Stimulated activated CD8-positive, alpha-beta memory T cell treated with anti-CD3 and anti-CD28 coated beads, Interleukin-7, amount 100 ng/mL, for 1 hour (primary cell): ENCODE measurements at regions not wholly inside any gene's neighbourhood (a gene's known extent, or its start where the extent isn't known, plus 50 kb on each side); places are given as distances from the start of the nearest gene placed in this dataset.
"Not testable (repeated sequence)": the region's sequence is repeated elsewhere in the genome, so short reads cannot be mapped to it uniquely, and the experiment has no call there.

Source experiments
- DNase-seq, 2 donors: peaks; one replicate each; pipeline ENCODE4 v3.0.0-alpha.2; 2020; ENCODE audit warnings: low read depth in 2 of 2

DNA sequence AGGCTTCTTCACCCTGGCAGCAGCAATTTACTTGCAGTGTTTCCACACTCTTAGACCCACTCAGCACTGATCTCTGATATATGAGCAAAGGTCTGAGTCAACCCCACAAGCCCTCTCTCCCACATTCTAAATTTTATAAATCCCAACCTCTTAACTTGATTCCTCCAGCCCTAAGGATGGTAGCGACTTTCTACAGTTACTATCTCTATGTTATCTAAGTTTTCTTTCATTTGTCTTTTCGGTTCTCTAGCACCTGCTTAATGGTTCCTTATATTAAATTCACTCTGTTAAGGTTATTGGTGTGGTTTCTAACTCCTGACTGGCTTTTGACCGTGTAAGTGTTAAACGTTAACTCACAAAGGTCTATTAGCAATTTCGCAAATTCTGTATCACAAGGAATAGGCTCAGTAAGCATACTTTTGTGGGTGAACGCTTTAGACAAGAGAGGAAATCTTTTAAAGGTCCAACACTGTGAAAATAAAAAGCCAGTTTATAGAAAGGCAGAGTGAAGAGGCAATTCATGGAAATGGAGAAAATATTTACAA is 99.3 kb downstream of the DLEU7 start:
- no peak for DNase-seq

DNA sequence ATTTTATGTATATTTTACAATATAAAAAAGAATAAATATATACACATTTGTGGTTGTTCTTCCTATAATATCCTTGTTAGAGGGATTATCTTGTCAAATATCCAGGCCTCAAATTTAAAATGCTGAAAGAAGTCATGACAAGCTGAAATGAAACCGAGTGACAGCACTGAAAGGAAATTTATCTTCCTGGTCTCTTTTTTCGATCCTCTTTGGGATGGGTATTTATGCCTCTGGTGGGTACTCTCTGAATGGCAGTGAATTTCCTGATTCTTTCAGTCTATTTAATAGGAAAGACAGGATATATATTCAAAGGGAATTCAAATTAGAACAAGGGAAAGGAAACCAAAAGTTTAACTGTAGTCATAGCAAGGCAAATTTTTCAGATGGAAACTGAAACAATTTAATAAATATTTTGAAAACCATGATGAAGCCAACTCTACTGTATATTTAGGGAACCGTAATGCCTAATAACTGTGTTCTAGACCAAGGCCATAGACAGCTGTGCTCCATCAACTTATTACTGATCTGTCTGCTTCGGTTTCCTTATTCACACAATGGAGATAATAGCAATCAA is 97.9 kb downstream of the DLEU7 start:
- no peak for DNase-seq

DNA sequence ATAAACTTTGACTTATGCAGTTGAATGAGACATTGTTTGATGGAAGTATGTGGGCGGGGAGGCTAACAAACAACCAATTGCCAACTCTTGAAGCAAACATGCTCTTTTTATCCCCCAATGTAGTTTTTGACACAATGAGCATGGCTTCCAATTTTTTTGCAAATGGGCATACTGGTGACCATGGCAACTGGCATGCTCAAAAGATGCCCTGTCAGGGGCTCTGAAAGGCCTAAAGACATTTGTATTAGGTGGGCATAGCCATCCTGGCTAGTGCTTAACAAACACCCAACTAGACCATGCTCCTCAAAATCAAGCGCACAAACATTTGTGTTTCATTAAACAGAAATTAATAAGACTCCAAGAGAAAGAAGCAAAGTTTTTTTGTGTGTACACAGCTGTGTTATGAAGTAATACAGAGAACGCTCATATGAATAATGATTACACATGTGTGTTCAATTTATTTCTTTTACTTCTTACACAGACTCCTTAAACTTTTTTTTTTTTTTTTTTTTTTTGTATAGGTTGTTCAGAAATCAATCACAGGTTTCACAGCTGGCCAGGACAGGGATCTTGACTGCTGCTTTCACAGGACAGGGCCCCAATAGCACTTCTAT is 95.6 kb downstream of the DLEU7 start:
- no peak for DNase-seq

DNA sequence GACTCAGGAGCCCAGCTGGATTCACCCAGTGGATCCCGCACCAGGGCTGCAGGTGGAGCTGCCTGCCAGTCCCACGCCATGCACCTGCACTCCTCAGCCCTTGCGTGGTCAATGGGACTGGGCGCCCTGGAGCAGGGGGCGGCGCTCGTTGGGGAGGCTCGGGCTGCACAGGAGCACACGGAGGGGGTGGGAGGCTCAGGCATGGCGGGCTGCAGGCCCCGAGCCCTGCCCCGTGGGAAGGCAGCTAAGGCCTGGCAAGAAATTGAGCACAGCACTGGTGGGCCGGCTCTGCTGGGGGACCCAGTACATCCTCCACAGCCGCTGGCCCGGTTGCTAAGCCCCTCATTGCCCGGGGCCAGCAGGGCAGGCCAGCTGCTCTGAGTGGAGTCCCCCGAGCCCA is 90.3 kb downstream of the DLEU7 start:
- not testable (repeated sequence) for DNase-seq

DNA sequence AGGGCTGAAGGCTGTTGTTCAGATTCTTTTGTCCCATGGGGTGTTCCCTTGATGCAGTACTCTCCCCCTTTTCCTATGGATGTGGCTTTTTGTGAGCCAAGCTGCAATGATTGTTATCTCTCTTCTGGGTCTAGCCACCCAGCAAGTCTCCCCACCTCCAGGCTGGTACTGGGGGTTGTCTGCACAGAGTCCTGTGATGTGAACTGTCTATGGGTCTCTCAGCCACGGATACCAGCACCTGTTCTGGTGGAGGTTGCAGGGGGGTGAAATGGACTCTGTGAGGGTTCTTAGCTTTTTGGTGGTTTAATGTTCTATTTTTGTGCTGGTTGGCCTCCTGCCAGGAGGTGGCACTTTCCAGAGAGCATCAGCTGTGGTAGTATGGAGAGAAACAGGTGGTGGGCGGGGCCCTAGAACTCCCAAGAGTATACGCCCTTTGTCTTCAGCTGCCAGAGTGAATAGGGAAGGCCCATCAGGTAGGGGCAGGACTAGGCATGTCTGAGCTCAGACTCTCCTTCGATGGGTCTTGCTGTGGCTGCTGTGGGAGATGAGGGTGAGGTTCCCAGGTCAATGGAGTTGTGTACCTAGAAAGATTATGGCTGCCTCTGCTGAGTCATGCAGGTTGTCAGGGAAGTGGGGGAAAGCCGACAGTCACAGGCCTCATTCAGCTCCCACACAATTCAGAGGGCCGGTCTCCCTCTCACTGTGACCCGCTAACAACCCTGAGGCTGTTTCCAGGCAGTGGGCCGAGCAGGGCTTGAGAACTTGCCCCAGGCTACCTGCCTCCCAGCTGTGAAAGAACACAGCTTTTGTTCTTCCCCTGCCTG is 87.4 kb downstream of the DLEU7 start:
- DNase-seq: not testable (repeated sequence)

DNA sequence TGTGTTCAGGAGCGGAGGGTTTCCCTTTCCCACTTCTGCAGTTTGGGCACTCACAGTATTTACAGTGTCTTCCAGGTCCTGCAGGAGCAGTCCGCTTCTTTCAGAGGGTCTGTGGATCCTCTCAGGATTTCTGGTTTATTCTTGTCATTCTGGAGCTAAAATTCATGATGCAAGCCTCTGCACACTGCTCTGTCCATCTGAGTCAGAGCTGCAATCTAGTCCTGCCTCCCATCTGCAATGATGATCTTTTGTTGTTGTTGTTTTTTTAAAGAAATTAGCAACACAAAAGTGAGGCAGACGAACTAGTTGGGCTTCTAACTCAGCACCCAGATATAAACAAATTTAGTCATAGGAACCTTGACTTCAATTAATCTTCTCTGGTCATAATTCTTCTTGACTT is 86.5 kb downstream of the DLEU7 start:
- DNase-seq: no peak

DNA sequence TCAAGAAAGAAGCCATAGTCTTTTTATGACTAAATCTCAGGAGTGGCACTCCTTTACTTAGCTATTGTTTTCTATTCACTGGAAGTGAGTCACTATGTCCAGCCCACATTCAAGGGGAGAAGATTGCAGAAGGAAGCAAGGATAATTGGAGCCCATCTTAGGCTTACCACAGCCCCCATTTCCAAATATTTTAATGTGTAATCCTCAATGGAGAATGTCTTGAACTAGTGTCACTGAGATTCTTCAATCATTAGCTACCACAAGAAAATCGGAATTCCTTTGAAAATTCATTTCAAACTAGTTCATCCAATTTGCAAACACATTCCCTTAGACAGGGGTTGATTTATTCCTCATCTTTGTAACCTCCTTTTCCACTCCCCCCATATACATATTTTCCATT is 84.7 kb downstream of the DLEU7 start:
- no peak for DNase-seq

DNA sequence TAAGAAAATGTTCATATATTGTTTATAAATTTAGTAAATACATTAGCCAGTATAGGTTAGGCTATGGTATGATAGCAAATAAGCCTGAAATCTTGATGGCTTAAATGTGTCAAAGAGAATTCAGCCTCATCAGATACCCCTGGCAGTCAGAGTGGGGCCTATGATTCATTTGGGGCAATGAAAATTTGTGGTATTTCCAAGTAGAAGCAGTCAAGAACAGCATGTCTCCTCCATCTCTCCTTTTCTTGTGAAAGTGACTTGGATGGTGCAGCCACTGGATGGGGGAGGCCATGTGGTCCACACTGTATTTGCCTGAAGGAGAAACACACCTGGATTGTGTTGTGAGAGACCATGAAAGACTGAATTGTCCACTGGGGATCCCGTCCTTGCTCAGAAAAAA is 82.7 kb downstream of the DLEU7 start:
- DNase-seq: no peak

DNA sequence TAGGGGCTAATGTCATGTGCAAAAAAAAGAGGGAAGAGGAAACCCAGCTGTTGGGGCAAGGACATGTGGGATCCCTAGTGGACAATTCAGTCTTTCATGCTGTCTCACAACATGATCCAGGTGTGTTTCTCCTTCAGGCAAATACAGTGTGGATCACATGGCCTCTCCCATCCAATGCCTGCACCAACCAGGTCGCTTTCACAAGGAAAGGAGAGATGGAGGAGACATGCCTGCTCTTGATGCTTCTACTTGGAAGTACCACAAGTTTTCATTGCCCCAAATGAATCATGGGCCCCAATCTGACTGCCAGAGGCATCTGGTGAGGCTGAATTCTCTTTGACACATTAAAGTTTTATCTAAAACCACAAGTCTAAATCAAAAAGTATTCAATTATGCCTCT is 82.1 kb downstream of the DLEU7 start:
- no peak for DNase-seq

DNA sequence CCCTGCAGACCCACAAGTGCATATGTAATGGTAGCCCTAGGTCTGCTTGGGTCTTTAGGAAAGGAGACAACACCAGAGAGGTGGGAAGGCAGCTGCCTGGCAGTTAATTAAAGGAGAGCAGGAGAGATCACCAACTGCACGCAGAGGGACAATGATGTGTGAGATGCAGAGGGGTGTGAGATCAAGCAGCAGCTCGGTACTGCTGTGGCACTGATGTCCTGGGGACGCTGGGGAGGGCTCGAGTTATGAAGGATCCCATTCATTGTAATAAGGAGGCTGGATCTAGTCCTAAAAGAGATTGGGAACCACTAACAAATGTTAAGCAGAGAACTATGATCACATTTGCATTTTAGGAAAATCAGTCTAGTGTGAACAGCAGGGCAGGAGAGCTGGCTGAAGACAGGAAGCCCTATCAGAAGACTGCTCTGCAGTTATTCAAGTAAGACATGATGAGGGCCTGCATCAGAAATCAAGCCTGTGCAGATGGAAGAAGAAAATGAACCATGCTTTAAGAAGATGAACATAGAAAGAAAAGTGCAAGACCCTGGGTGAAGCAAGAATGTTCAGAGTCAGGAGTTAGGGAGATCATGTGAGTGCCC is 80.4 kb downstream of the DLEU7 start:
- no peak for DNase-seq

DNA sequence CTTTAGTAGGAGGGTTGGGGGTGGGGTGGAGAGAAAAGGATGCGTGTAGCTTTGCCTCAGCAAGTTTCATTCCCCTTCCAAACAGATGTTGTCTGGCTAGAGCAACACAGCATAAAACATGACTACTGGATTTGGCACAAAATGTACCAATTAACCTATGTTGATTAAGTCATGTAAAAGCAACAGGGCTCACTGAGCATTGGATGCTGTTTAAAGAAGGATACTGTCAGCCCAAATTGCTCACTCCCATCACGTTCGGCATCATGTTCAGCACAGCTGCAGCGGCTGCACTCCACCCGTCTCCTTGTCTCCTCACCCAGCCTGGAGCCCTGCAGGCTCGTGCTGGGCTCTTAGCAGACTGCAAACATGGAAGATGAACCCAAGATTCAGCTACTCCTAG is 77.5 kb downstream of the DLEU7 start:
- DNase-seq: no peak

DNA sequence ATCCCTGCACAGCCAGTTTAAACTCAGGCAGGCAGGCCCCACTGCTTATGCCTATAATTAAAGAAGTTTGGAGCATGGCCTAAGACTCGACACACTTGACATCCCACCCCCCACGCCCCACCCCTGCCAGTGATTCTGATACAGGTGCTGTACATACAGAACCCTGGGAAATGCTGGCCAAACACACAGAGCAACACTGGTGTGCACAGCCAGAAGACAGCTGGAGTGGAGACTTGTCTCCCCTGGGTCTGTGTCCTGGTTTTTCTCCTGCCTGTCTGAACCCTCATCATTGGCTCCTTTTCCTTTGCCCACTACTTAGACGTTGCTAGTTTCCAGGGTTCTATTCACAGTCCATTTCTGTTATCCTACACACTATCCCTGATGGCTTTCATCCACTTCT is 76.8 kb downstream of the DLEU7 start:
- no peak for DNase-seq

DNA sequence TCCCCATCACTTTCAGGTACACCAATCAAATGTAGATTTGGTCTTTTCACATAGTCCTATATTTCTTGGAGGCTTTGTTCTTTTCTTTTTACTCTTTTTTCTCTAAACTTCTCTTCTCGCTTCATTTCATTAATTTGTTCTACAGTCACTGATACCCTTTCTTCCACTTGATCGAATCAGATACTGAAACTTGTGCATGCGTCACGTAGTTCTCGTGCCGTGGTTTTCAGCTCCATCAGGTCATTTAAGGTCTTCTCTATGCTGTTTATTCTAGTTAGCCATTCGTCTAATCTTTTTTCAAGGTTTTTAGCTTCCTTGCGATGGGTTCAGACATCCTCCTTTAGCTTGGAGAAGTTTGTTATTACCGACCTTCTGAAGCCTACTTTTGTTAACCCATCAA is 70.6 kb downstream of the DLEU7 start:
- not testable (repeated sequence) for DNase-seq
